ENCODE measurements at regions not wholly inside any gene's neighbourhood (a gene's known extent, or its start where the extent isn't known, plus 50 kb on each side); places are given as distances from the start of the nearest gene placed in this dataset.

DNA sequence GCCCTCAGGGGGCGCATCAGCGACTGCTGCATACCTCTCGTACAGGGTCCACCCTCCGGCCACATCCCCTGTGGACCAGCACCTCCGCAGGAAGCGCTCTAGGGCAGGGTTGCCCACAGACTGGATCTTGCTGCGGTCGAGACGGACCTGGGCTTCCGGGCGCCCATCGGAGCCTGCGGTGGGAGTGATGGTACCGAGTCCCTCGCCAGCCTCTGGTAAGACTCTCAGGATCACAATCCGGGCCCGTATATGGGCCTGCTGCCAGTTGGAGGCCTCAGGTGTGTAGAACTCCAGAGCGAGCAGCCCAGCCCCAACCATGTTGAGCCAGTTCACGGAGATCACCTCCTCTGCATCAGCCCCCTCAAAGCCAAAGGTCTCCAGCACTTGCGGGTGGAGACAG is 323.0 kb downstream of the ANXA1 start:
- no peaks in the 10 kb centered on the region for H3K36me3 Mint-ChIP-seq (ENCODE audit: low read depth)
- H3K4me3 Mint-ChIP-seq = no peak overlapping the region
- H3K27ac Mint-ChIP-seq = no peak overlapping the region
- peaks cover 8% of the 10 kb centered on the region for H3K4me1 Mint-ChIP-seq
- no peaks in the 10 kb centered on the region for H3K27me3 Mint-ChIP-seq (ENCODE audit: low read depth, poor library complexity)
- peaks cover 9% of the 10 kb centered on the region for H3K9me3 Mint-ChIP-seq
- no peak for DNase-seq
- TF ChIP-seq, protein P1, sequence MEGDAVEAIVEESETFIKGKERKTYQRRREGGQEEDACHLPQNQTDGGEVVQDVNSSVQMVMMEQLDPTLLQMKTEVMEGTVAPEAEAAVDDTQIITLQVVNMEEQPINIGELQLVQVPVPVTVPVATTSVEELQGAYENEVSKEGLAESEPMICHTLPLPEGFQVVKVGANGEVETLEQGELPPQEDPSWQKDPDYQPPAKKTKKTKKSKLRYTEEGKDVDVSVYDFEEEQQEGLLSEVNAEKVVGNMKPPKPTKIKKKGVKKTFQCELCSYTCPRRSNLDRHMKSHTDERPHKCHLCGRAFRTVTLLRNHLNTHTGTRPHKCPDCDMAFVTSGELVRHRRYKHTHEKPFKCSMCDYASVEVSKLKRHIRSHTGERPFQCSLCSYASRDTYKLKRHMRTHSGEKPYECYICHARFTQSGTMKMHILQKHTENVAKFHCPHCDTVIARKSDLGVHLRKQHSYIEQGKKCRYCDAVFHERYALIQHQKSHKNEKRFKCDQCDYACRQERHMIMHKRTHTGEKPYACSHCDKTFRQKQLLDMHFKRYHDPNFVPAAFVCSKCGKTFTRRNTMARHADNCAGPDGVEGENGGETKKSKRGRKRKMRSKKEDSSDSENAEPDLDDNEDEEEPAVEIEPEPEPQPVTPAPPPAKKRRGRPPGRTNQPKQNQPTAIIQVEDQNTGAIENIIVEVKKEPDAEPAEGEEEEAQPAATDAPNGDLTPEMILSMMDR (IDR thresholded peaks at IDR 0.05) = no peak

GRCh38 chr9:73494894-73495293 is 343.2 kb downstream of the ANXA1 start:
- Mint-ChIP-seq H3K4me1 (no peaks in the 10 kb centered on the region), H3K36me3 (ENCODE audit: low read depth) (no peaks in the 10 kb centered on the region), H3K9me3 (peaks cover 4% of the 10 kb centered on the region), H3K27ac (no peak overlapping the region), H3K4me3 (no peak overlapping the region), H3K27me3 (ENCODE audit: low read depth, poor library complexity) (no peaks in the 10 kb centered on the region)
- no peak for DNase-seq
- TF ChIP-seq, protein P1 (IDR thresholded peaks at IDR 0.05) = no peak

- Mint-ChIP-seq H3K36me3 (ENCODE audit: low read depth) (no peaks in the 10 kb centered on the region), H3K9me3 (peaks cover 4% of the 10 kb centered on the region), H3K4me1 (no peaks in the 10 kb centered on the region), H3K27me3 (ENCODE audit: low read depth, poor library complexity) (no peaks in the 10 kb centered on the region), H3K4me3 (no peak overlapping the region), H3K27ac (no peak overlapping the region)
- no peak for DNase-seq
- TF ChIP-seq, protein P1 (IDR thresholded peaks at IDR 0.05) = no peak
These were observed 346.1 kb downstream of the ANXA1 start for GRCh38 chr9:73497796-73498195.

- Mint-ChIP-seq H3K27ac (no peak overlapping the region), H3K4me3 (peak overlapping the region; percentile 9), H3K4me1 (peaks cover 17% of the 10 kb centered on the region), H3K27me3 (ENCODE audit: low read depth, poor library complexity) (no peaks in the 10 kb centered on the region), H3K36me3 (ENCODE audit: low read depth) (no peaks in the 10 kb centered on the region), H3K9me3 (no peaks in the 10 kb centered on the region)
- DNase-seq = no peak
- TF ChIP-seq, protein P1 (IDR thresholded peaks at IDR 0.05) = no peak
These were observed 363.6 kb downstream of the ANXA1 start for GRCh38 chr9:73515216-73515615.

- H3K4me3 Mint-ChIP-seq = no peak overlapping the region
- TF ChIP-seq, protein P1 (IDR thresholded peaks at IDR 0.05) = no peak
- H3K27ac Mint-ChIP-seq = no peak overlapping the region
- H3K4me1 Mint-ChIP-seq = no peaks in the 10 kb centered on the region
- no peaks in the 10 kb centered on the region for H3K36me3 Mint-ChIP-seq (ENCODE audit: low read depth)
- no peaks in the 10 kb centered on the region for H3K27me3 Mint-ChIP-seq (ENCODE audit: low read depth, poor library complexity)
- no peak for DNase-seq
- no peaks in the 10 kb centered on the region for H3K9me3 Mint-ChIP-seq
These were observed 371.7 kb downstream of the ANXA1 start for GRCh38 chr9:73523391-73523790.

DNA sequence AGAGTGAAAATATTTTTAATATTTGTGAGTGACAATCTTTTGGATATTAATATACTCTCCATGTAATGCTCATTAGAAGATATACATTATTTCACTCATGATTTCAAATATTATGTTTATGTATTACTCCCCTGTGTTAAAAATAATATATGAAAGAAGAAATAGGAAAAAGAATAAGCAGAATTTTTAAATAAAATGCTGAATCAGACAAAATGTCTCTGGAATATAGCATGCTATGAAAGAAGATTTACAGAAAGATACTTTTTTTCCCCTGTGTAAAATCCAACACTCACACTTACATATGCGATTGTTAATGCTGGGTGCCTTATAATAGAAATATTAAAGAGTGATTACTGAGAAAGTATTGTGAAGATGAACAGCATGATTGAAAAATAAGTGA is 373.7 kb downstream of the ANXA1 start:
- H3K4me3 Mint-ChIP-seq = no peak overlapping the region
- H3K4me1 Mint-ChIP-seq = no peaks in the 10 kb centered on the region
- TF ChIP-seq, protein P1 (IDR thresholded peaks at IDR 0.05) = no peak
- H3K27me3 Mint-ChIP-seq (ENCODE audit: low read depth, poor library complexity) = no peaks in the 10 kb centered on the region
- no peak for DNase-seq
- no peak overlapping the region for H3K27ac Mint-ChIP-seq
- no peaks in the 10 kb centered on the region for H3K9me3 Mint-ChIP-seq
- no peaks in the 10 kb centered on the region for H3K36me3 Mint-ChIP-seq (ENCODE audit: low read depth)
